Lung (tissue), 11 donors: ENCODE measurements at regions not wholly inside any gene's neighbourhood (a gene's known extent, or its start where the extent isn't known, plus 50 kb on each side); places are given as distances from the start of the nearest gene placed in this dataset.

ENCODE experiments used
- ATAC-seq: fragments of 200-7000 bp; cut with Tn5 transposase; one replicate; pipeline ENCODE4 v1.9.1; 2020; ENCODE audit warnings: moderate number of reproducible peaks; ENCODE audit not compliant: insufficient read depth, low FRiP score
- DNase-seq, 3 donors: peaks; one replicate each; pipeline ENCODE4 v3.0.0-alpha.2; 2013 to 2017
- H3K27ac ChIP-seq, 2 donors: one replicate each; pipeline ENCODE4 v1.5.1; 2013; ENCODE audit warnings: mild to moderate bottlenecking in 2 of 2, moderate library complexity in 2 of 2, control low read depth in 1 of 2, inconsistent platforms in 1 of 2, low read depth in 1 of 2, low read length in 1 of 2
- H3K27me3 ChIP-seq, 3 donors: one replicate each; pipeline ENCODE4 v1.5.1; 2013; ENCODE audit warnings: low read length in 2 of 3; ENCODE audit not compliant: control insufficient read depth in 3 of 3, insufficient read depth in 3 of 3
- H3K36me3 ChIP-seq, 4 donors: one replicate each; pipeline ENCODE4 v1.5.1; 2013; ENCODE audit warnings: low read length in 4 of 4, mild to moderate bottlenecking in 1 of 4, moderate library complexity in 1 of 4; ENCODE audit not compliant: control insufficient read depth in 4 of 4, insufficient read depth in 4 of 4
- H3K4me1 ChIP-seq, 5 donors: one replicate each; pipeline ENCODE4 v1.5.1; 2013; ENCODE audit warnings: low read length in 5 of 5, mild to moderate bottlenecking in 2 of 5, moderate library complexity in 1 of 5; ENCODE audit not compliant: control insufficient read depth in 5 of 5, insufficient read depth in 5 of 5
- H3K4me3 ChIP-seq: one replicate; pipeline ENCODE4 v1.5.1; 2013; ENCODE audit warnings: mild to moderate bottlenecking, control low read depth, moderate library complexity
- H3K9ac ChIP-seq, 2 donors: one replicate each; pipeline ENCODE4 v1.5.1; 2013; ENCODE audit warnings: low read length in 2 of 2, control low read depth in 1 of 2; ENCODE audit not compliant: insufficient read depth in 1 of 2
- H3K9me3 ChIP-seq, 4 donors: one replicate each; pipeline ENCODE4 v1.5.1; 2013; ENCODE audit warnings: low read length in 3 of 4, mild to moderate bottlenecking in 1 of 4, moderate library complexity in 1 of 4; ENCODE audit not compliant: control insufficient read depth in 4 of 4, insufficient read depth in 3 of 4
- WGBS, 2 donors: extraction: QIAGEN DNeasy Blood & Tissue Kit; methylation state at CpG; one replicate each; pipeline ENCODE4 v1.1.7; 2013; 5-methylcytosine and 5-hydroxymethylcytosine counted together
- TF ChIP-seq, protein P1 (sequence below): IDR thresholded peaks from 2 replicates; pipeline ENCODE4 v1.5.1; 2012; ENCODE audit warnings: mild to moderate bottlenecking; ENCODE audit errors: control extremely low read depth, extremely low read depth
- donor health status: control.
- donor health status: control.
- donor health status: Bipolar disorder and iron deficiency.
- donor health status: healthy.
- donor health status: DM: yes; HTN: yes; CAD: no.

DNA sequence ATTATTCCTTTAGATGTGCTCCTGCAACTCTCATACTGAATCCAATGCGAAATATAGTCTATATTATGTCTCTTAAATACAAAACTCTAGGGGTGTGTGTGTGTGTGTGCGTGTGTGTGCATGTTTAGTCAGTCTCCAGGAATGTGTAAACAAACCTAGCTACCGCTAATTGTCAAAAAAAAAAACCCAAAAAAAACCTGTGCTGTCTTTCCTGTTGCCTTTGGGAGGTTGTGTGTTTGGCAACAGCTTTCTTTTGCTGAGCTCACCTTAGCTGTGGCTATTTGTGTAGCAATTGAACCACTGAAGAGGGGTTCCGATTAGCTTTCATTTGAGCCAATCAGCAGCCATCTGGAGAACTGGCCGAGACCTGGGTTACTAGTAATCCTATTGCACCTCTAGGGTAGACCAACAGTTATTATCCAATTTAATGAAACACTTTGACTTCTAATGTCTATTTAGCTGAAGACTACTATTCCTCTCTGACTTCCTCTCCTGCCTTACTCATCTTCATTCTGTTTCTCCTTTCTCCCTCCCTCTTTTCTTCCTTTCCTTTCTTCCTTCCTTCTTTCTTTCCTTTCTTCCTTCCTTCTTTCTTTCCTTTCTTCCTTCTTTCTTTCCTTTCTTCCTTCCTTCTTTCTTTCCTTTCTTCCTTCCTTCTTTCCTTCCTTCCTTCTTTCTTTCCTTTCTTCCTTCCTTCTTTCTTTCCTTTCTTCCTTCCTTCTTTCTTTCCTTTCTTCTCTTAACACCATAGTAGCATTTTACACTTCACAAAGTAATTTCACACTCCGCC is 471.1 kb downstream of the GBA3 start:
- H3K27me3 ChIP-seq: no peaks in the 10 kb centered on the region
- no peak for ATAC-seq
- no peaks in the 10 kb centered on the region for H3K36me3 ChIP-seq
- H3K9ac ChIP-seq: no peak overlapping the region
- H3K9me3 ChIP-seq: no peaks in the 10 kb centered on the region
- TF ChIP-seq, protein P1, sequence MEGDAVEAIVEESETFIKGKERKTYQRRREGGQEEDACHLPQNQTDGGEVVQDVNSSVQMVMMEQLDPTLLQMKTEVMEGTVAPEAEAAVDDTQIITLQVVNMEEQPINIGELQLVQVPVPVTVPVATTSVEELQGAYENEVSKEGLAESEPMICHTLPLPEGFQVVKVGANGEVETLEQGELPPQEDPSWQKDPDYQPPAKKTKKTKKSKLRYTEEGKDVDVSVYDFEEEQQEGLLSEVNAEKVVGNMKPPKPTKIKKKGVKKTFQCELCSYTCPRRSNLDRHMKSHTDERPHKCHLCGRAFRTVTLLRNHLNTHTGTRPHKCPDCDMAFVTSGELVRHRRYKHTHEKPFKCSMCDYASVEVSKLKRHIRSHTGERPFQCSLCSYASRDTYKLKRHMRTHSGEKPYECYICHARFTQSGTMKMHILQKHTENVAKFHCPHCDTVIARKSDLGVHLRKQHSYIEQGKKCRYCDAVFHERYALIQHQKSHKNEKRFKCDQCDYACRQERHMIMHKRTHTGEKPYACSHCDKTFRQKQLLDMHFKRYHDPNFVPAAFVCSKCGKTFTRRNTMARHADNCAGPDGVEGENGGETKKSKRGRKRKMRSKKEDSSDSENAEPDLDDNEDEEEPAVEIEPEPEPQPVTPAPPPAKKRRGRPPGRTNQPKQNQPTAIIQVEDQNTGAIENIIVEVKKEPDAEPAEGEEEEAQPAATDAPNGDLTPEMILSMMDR: no peak
- H3K4me1 ChIP-seq: peaks cover 0 to under 1% (median 0%) of the 10 kb centered on the region in 5 donors
- WGBS, 2 donors: 57 to 83% methylated on average over 6 of the region's 6 CpGs
- H3K27ac ChIP-seq: no peak overlapping the region
- no peak overlapping the region for H3K4me3 ChIP-seq
- peak in 1 of 3 donors; percentile 32 for DNase-seq

DNA sequence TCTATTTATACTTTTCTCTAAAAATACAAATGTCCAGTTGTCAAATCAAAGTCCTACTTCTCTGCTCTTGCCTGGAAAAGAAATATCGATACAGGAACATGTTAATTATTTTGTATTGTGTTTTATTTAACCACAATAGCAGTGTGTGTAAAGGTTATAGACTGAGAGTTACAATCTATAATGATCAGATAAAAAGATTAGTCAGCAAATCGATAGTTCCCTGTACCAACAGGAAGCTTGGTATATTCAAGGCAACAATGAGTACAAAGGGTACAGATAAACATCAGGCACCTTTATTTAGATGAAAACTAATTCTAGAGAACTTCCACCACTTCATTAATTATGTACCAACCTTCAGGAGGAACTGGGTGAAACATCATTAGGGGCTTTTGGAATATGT is 469.5 kb downstream of the GBA3 start:
- no peaks in the 10 kb centered on the region for H3K9me3 ChIP-seq
- ATAC-seq (no peak), DNase-seq (no peak)
- no peak overlapping the region for H3K9ac ChIP-seq
- TF ChIP-seq, protein P1: no peak
- no peaks in the 10 kb centered on the region for H3K4me1 ChIP-seq
- H3K27ac ChIP-seq: no peak overlapping the region
- no peaks in the 10 kb centered on the region for H3K36me3 ChIP-seq
- H3K4me3 ChIP-seq: no peak overlapping the region
- no peaks in the 10 kb centered on the region for H3K27me3 ChIP-seq
- WGBS, 2 donors: 61 to 64% methylated on average over 2 of the region's 2 CpGs

DNA sequence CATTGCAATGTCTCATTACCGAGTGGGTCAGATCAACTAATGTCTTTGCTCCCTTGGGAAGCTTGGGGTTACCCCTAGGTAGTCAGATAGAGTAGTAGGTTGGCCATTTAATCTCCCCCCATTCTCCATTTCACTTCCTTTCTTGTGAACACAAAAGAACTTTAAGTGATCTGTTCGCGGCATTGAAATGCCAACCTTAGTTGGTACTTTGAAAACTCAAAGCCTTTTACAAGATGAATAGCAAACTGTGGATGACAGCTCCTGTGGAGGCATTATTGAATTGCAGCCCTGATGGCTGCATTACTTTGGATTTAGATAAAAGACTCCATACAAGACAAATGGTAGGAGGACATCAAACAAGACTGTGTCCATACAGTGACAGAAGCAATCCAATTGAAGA is 469.1 kb downstream of the GBA3 start:
- Histone ChIP-seq H3K27me3 (no peaks in the 10 kb centered on the region), H3K4me1 (no peaks in the 10 kb centered on the region), H3K4me3 (no peak overlapping the region), H3K9me3 (no peaks in the 10 kb centered on the region), H3K27ac (no peak overlapping the region), H3K36me3 (no peaks in the 10 kb centered on the region), H3K9ac (no peak overlapping the region)
- WGBS, 2 donors: 84 to 86% methylated on average over 3 of the region's 3 CpGs
- TF ChIP-seq, protein P1: no peak
- ATAC-seq (no peak), DNase-seq (no peak)
